ENCODE measurements at regions not wholly inside any gene's neighbourhood (a gene's known extent, or its start where the extent isn't known, plus 50 kb on each side); places are given as distances from the start of the nearest gene placed in this dataset.

DNA sequence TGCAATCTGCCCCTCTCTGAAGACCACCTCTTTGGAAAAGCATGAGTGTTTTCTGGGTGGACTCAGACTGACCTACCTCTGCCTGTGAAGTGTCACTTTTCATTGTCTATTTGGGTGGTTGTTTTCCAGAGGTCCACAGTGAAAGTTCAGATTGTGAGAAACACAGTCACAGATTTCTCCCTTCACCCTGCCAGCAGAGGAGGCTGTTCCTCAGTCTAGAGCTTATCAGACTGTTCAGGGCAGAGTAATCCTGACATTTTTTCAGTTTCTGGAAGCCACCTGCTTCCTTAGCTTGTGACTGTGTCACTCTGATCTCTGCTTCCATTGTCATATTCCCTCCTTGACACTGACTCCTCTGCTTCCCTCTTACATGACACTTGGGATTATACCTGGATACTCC lies 55.4 kb upstream of the RMP24 start:
- no peak for TF ChIP-seq POLR2AphosphoS5 (IDR thresholded peaks at IDR 0.05; ENCODE audit: low read depth, low read length)
- TF ChIP-seq POLR2A (IDR thresholded peaks at IDR 0.05; ENCODE audit: low read depth, low read length) = no peak
- no peak for TF ChIP-seq TAF1 (IDR thresholded peaks at IDR 0.05; ENCODE audit: low read depth, low read length)
- no peak for TF ChIP-seq SPI1 (IDR thresholded peaks at IDR 0.05; ENCODE audit: low read depth, low read length)
- no peak for TF ChIP-seq POU2F2 (IDR thresholded peaks at IDR 0.05; ENCODE audit: low read depth, low read length)

All from GM12891 (cell line).